GM23248 (cell line): ENCODE measurements at regions not wholly inside any gene's neighbourhood (a gene's known extent, or its start where the extent isn't known, plus 50 kb on each side); places are given as distances from the start of the nearest gene placed in this dataset.
A peak's percentile ranks its signal among the peaks of the same experiment; 100 is the strongest.

ENCODE experiments used
- DNase-seq: peaks from one replicate; pipeline ENCODE4 v3.0.0-alpha.2; 2015
- H2AFZ ChIP-seq: fragments of 200-600 bp; sonication (generic); 2 replicates; pipeline ENCODE4 v1.6.1; 2016; ENCODE audit warnings: antibody characterized with exemption
- H3F3A ChIP-seq: fragments of 200-600 bp; sonication (generic); 2 replicates; pipeline ENCODE4 v1.6.1; 2016; ENCODE audit warnings: mild to moderate bottlenecking, antibody characterized with exemption, mixed run types; ENCODE audit not compliant: insufficient read depth
- H3K27ac ChIP-seq: fragments of 200-600 bp; sonication (generic); 2 replicates; pipeline ENCODE4 v1.5.1; 2016; ENCODE audit warnings: mild to moderate bottlenecking
- H3K27me3 ChIP-seq: fragments of 200-600 bp; sonication (generic); replicated peaks from 2 replicates; pipeline ENCODE4 v1.6.1; 2016; ENCODE audit warnings: mild to moderate bottlenecking; ENCODE audit not compliant: insufficient read depth
- H3K36me3 ChIP-seq: fragments of 200-600 bp; sonication (generic); 2 replicates; pipeline ENCODE4 v1.6.1; 2016; ENCODE audit warnings: low read depth, mild to moderate bottlenecking
- H3K4me1 ChIP-seq: fragments of 200-600 bp; sonication (generic); 2 replicates; pipeline ENCODE4 v1.6.1; 2016; ENCODE audit warnings: mild to moderate bottlenecking; ENCODE audit not compliant: insufficient read depth
- H3K4me2 ChIP-seq: fragments of 200-600 bp; sonication (generic); one replicate; pipeline ENCODE4 v1.6.1; 2016; ENCODE audit warnings: mild to moderate bottlenecking; ENCODE audit not compliant: unreplicated experiment
- H3K4me3 ChIP-seq: fragments of 200-600 bp; sonication (generic); 2 replicates; pipeline ENCODE4 v1.5.1; 2016; ENCODE audit warnings: mild to moderate bottlenecking
- H3K79me2 ChIP-seq: fragments of 200-600 bp; sonication (generic); 2 replicates; pipeline ENCODE4 v1.6.1; 2016; ENCODE audit warnings: mild to moderate bottlenecking; ENCODE audit not compliant: insufficient read depth
- H3K9ac ChIP-seq: fragments of 200-600 bp; sonication (generic); 2 replicates; pipeline ENCODE4 v1.6.1; 2016; ENCODE audit warnings: mild to moderate bottlenecking
- H3K9me2 ChIP-seq: fragments of 200-600 bp; sonication (generic); 2 replicates; pipeline ENCODE4 v1.6.1; 2016; ENCODE audit warnings: mixed run types, mild to moderate bottlenecking, moderate library complexity; ENCODE audit not compliant: insufficient read depth
- H3K9me3 ChIP-seq: fragments of 200-600 bp; sonication (generic); one replicate; pipeline ENCODE4 v1.6.1; 2017; ENCODE audit warnings: low read depth
- H4K20me1 ChIP-seq: fragments of 200-600 bp; sonication (generic); 2 replicates; pipeline ENCODE4 v1.6.0; 2016; ENCODE audit not compliant: insufficient read depth
- EZH2 ChIP-seq: fragments of 200-600 bp; sonication (generic); IDR thresholded peaks from 2 replicates; pipeline ENCODE4 v1.6.1; 2018; ENCODE audit warnings: antibody characterized with exemption, mild to moderate bottlenecking; ENCODE audit not compliant: insufficient read depth, poor library complexity, severe bottlenecking
- EZH2phosphoT487 ChIP-seq: fragments of 200-600 bp; sonication (generic); IDR thresholded peaks from 2 replicates; pipeline ENCODE4 v1.6.1; 2018; ENCODE audit warnings: antibody characterized with exemption, moderate library complexity, mild to moderate bottlenecking, low read depth; ENCODE audit not compliant: insufficient read depth
- WGBS, 2 experiments: methylation state at CpG; one replicate each; pipeline ENCODE4 v1.1.6; 2015 to 2017; ENCODE audit warnings: low lambda C conversion rate in 2 of 2, low coverage in 1 of 2; ENCODE audit errors: missing lambda C conversion rate in 2 of 2; 5-methylcytosine and 5-hydroxymethylcytosine counted together
- in situ Hi-C: fragments of 300-500 bp; cut with MboI; formaldehyde crosslinking; loops from 2 replicates; pipeline ENCODE4 v1.15.0; 2020

DNA sequence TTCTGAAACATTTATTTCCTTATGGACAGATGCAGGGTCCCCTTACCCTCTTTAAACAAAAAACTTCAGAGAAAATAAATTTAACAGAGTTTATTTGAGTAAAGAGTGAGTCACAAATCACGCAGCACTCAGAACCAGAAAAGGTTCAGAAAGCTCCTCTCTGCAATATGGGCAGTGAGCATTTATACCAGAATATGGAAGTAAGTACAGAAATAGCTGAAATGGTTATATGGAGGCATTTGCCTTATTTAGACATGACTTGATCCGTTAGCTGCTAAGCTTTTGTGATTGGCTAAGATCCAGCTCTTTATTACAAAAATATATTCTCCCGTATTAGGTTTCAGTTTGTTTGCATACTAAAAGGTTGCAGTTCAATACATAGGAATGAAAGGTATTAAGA lies 1554.1 kb downstream of the EFNA5 start:
- no peaks in the 10 kb centered on the region for H3K79me2 ChIP-seq
- no peak for TF ChIP-seq EZH2
- no peak for TF ChIP-seq EZH2phosphoT487

DNA sequence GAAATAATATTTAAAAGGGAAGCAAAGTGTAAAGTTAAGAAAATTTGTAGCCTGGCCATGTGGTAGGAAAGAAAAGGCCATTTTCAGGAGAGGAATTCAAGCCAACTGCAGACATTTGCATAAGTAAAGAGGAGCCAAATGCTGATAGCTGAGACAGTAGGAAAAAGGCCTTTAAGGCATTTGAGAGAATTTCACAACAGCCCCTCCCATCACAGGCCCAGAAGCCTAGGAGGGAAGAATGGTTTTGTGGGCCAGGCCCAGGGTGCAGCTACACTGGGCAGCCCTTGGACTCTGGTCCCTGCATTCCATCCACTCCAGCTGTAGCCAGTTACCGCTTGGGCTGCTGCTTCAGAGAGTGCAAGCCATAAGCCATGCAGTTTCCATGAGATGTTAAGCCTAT lies 1556.8 kb downstream of the EFNA5 start:
- Histone ChIP-seq H3K27ac (no peak overlapping the region), H3K79me2 (no peaks in the 10 kb centered on the region), H3K9me2 (no peaks in the 10 kb centered on the region), H3K4me3 (no peak overlapping the region), H3K9me3 (no peaks in the 10 kb centered on the region), H3K9ac (no peak overlapping the region), H3F3A (no peaks in the 10 kb centered on the region), H2AFZ (no peak overlapping the region), H3K4me2 (no peak overlapping the region), H3K27me3 (no peaks in the 10 kb centered on the region), H3K36me3 (no peaks in the 10 kb centered on the region), H3K4me1 (no peaks in the 10 kb centered on the region), H4K20me1 (no peaks in the 10 kb centered on the region)
- no peak for TF ChIP-seq EZH2phosphoT487
- TF ChIP-seq EZH2 = no peak
- no peak for DNase-seq
- WGBS, 2 experiments = 27 to 31% methylated on average over 1 of the region's 1 CpG
- in situ Hi-C loops = no loop called here

More for the DNA sequence above, 1554.1 kb downstream of the EFNA5 start:
- Histone ChIP-seq H2AFZ (no peak overlapping the region), H3K4me1 (no peaks in the 10 kb centered on the region), H3K9me3 (no peaks in the 10 kb centered on the region), H3F3A (no peaks in the 10 kb centered on the region), H3K27me3 (no peaks in the 10 kb centered on the region), H3K4me2 (no peak overlapping the region), H3K36me3 (no peaks in the 10 kb centered on the region), H3K9me2 (no peaks in the 10 kb centered on the region), H3K4me3 (no peak overlapping the region), H3K27ac (no peak overlapping the region), H4K20me1 (no peaks in the 10 kb centered on the region), H3K9ac (no peak overlapping the region)
- no peak for DNase-seq
- in situ Hi-C loops = no loop called here
- 40 to 42% methylated on average over 3 of the region's 3 CpGs for WGBS, 2 experiments

DNA sequence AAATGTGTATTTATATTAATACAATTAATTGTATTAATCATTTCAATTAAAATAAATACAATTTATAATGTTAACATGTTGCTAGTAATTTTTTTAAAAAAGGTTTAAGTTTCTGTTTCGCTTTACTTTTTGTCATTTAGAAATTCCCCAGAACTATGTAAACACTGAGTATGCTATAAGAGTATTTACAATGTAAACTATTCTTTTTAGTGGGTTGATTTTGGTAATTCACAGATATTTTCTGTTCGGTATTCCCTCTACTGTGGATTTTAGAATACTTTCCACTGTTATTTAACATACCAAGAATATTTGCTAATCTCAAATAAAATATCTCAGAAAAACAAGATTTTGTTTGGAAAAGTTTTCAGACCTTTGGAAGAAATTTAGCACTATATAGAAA lies 1564.4 kb downstream of the EFNA5 start:
- in situ Hi-C loops = no loop called here
- TF ChIP-seq EZH2phosphoT487 (no peak), EZH2 (no peak)
- no peak overlapping the region for H2AFZ ChIP-seq
- H3K9me2 ChIP-seq = no peaks in the 10 kb centered on the region
- no peak overlapping the region for H3K4me2 ChIP-seq
- no peaks in the 10 kb centered on the region for H3F3A ChIP-seq
- WGBS, 2 experiments = 33 to 41% methylated on average over 2 of the region's 2 CpGs
- H3K27me3 ChIP-seq = no peaks in the 10 kb centered on the region
- H3K9me3 ChIP-seq = no peaks in the 10 kb centered on the region
- H3K9ac ChIP-seq = no peak overlapping the region
- no peaks in the 10 kb centered on the region for H4K20me1 ChIP-seq
- no peak overlapping the region for H3K4me3 ChIP-seq
- H3K36me3 ChIP-seq = no peaks in the 10 kb centered on the region
- no peaks in the 10 kb centered on the region for H3K4me1 ChIP-seq
- no peak for DNase-seq
- no peaks in the 10 kb centered on the region for H3K79me2 ChIP-seq
- H3K27ac ChIP-seq = no peak overlapping the region

DNA sequence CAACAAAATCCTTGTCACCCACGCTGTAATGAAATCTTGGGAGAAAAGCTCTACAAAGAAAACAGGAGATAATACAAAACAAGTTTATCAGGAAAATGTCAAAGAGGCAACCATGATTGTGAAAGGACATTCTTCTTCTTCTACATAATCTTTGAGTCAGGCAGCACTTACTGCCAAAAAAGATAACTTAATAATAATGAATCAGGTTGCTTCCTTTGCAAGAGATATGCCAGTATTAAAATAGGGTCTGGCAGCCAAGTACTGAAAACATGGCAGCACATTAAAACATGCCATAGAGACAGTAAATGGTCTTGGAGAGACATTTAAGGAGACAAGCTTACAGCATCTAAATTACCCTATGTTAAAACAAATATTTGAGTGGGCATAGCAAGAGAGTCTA lies 1573.4 kb downstream of the EFNA5 start:
- Histone ChIP-seq H3K9me2 (no peaks in the 10 kb centered on the region), H3K4me2 (no peak overlapping the region), H3K36me3 (no peaks in the 10 kb centered on the region), H3K27ac (no peak overlapping the region), H3K9ac (no peak overlapping the region), H3K4me1 (no peaks in the 10 kb centered on the region), H3K4me3 (no peak overlapping the region), H3K27me3 (no peaks in the 10 kb centered on the region), H3F3A (no peaks in the 10 kb centered on the region), H3K9me3 (no peaks in the 10 kb centered on the region), H2AFZ (no peak overlapping the region), H4K20me1 (no peaks in the 10 kb centered on the region), H3K79me2 (no peaks in the 10 kb centered on the region)
- 13 to 28% methylated on average over 1 of the region's 1 CpG for WGBS, 2 experiments
- in situ Hi-C loops = no loop called here
- no peak for TF ChIP-seq EZH2
- no peak for TF ChIP-seq EZH2phosphoT487
- DNase-seq = peak; percentile 13

DNA sequence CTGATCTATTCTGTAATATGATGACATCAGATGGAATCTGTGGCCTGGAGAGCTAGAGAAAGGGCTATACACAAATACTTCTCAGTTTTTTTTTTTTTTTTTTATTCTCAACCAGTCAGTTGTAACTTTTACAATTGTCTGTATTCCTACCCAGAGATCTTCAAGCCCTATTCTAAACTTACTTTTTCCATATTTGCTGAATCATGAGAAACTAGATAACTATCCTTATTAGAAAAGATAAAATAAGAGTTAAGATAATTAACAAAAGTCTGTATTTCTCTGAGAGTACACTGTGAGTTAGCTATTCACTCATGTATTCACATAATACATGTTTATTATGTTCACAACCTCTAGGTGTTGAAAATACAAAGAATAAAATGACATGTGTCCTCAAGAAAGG lies 1575.9 kb downstream of the EFNA5 start:
- no peak overlapping the region for H3K4me3 ChIP-seq
- H3K79me2 ChIP-seq = no peaks in the 10 kb centered on the region
- no peak overlapping the region for H3K27ac ChIP-seq
- H2AFZ ChIP-seq = no peak overlapping the region
- in situ Hi-C loops = no loop called here
- H3K9me2 ChIP-seq = no peaks in the 10 kb centered on the region
- no peaks in the 10 kb centered on the region for H3K27me3 ChIP-seq
- H3K9me3 ChIP-seq = no peaks in the 10 kb centered on the region
- no peak overlapping the region for H3K4me2 ChIP-seq
- H3K36me3 ChIP-seq = no peaks in the 10 kb centered on the region
- DNase-seq = no peak
- H3F3A ChIP-seq = no peaks in the 10 kb centered on the region
- no peaks in the 10 kb centered on the region for H3K4me1 ChIP-seq
- H3K9ac ChIP-seq = no peak overlapping the region
- no peaks in the 10 kb centered on the region for H4K20me1 ChIP-seq
- TF ChIP-seq EZH2 (no peak), EZH2phosphoT487 (no peak)
